Naive thymus-derived CD4-positive, alpha-beta T cell (primary cell): ENCODE measurements at regions not wholly inside any gene's neighbourhood (a gene's known extent, or its start where the extent isn't known, plus 50 kb on each side); places are given as distances from the start of the nearest gene placed in this dataset.

ENCODE experiments used
- ATAC-seq: fragments of 150-1000 bp; cut with Tn5 transposase; 2 replicates; pipeline ENCODE4 v1.10.0; 2021; ENCODE audit warnings: mild to moderate bottlenecking, moderate library complexity
- CTCF ChIA-PET: fragments of 350-600 bp; sonication (Branson Sonifier 250); formaldehyde crosslinking; loops from one replicate; lab custom pipeline; 2021; ENCODE audit warnings: antibody characterized with exemption; lab: Charles Lee
- POLR2A ChIA-PET: fragments of 350-600 bp; sonication (Branson Sonifier 250); formaldehyde crosslinking; loops from one replicate; lab custom pipeline; 2021; ENCODE audit warnings: antibody characterized with exemption, inconsistent platforms; lab: Charles Lee
- DNase-seq, 9 donors: peaks; one replicate each; pipeline versions ENCODE4 v3.0.0 to v3.0.0-alpha.2; 2020 to 2022; ENCODE audit warnings: mixed read lengths in 1 of 9
- H3K27ac ChIP-seq: one replicate; pipeline ENCODE4 v1.7.0; 2013; ENCODE audit warnings: mild to moderate bottlenecking, low read depth, low read length, moderate library complexity
- H3K27me3 ChIP-seq, 2 donors: one replicate each; pipeline ENCODE4 v1.7.0; 2013; ENCODE audit warnings: low read length in 2 of 2, mild to moderate bottlenecking in 2 of 2, moderate library complexity in 2 of 2; ENCODE audit not compliant: control insufficient read depth in 2 of 2, insufficient read depth in 2 of 2
- H3K36me3 ChIP-seq, 3 experiments: 1 replicate in 2 of 3; 2 replicates in 1 of 3; pipeline ENCODE4 v1.7.0; 2013; ENCODE audit warnings: low read length in 3 of 3, mild to moderate bottlenecking in 3 of 3, moderate library complexity in 1 of 3; ENCODE audit not compliant: insufficient read depth in 3 of 3, control insufficient read depth in 2 of 3
- H3K4me1 ChIP-seq, 2 donors: one replicate each; pipeline ENCODE4 v1.7.0; 2013; ENCODE audit warnings: low read length in 2 of 2, mild to moderate bottlenecking in 2 of 2, moderate library complexity in 1 of 2; ENCODE audit not compliant: control insufficient read depth in 2 of 2, insufficient read depth in 2 of 2
- H3K4me3 ChIP-seq: 2 replicates; pipeline ENCODE4 v1.7.0; 2013; ENCODE audit warnings: mild to moderate bottlenecking, low read length
- H3K9me3 ChIP-seq, 3 experiments: 1 replicate in 2 of 3; 2 replicates in 1 of 3; pipeline ENCODE4 v1.7.0; 2013; ENCODE audit warnings: low read length in 3 of 3; ENCODE audit not compliant: control insufficient read depth in 2 of 3
- H3K27ac Mint-ChIP-seq, 9 donors: one replicate each; pipeline ENCODE4 v1.8.0; 2020 to 2022; ENCODE audit warnings: mixed read lengths in 9 of 9, mild to moderate bottlenecking in 8 of 9, moderate library complexity in 5 of 9, inconsistent platforms in 2 of 9
- H3K27me3 Mint-ChIP-seq, 5 donors: one replicate each; pipeline ENCODE4 v1.8.0; 2021 to 2022; ENCODE audit warnings: mixed read lengths in 5 of 5, mild to moderate bottlenecking in 1 of 5
- H3K36me3 Mint-ChIP-seq, 5 donors: one replicate each; pipeline ENCODE4 v1.8.0; 2020 to 2022; ENCODE audit warnings: mixed read lengths in 5 of 5, mild to moderate bottlenecking in 3 of 5, inconsistent platforms in 1 of 5
- H3K4me1 Mint-ChIP-seq, 7 donors: one replicate each; pipeline ENCODE4 v1.8.0; 2020 to 2022; ENCODE audit warnings: mixed read lengths in 7 of 7, mild to moderate bottlenecking in 3 of 7, inconsistent platforms in 1 of 7
- H3K4me3 Mint-ChIP-seq, 10 donors: one replicate each; pipeline ENCODE4 v1.8.0; 2020 to 2022; ENCODE audit warnings: mild to moderate bottlenecking in 10 of 10, mixed read lengths in 10 of 10, moderate library complexity in 6 of 10, inconsistent platforms in 2 of 10
- H3K9me3 Mint-ChIP-seq, 11 donors: one replicate each; pipeline ENCODE4 v1.8.0; 2020 to 2022; ENCODE audit warnings: mixed read lengths in 11 of 11, mild to moderate bottlenecking in 4 of 11, inconsistent platforms in 1 of 11, moderate library complexity in 1 of 11
- intact Hi-C, 2 donors: fragments of 100-400 bp; cut with micrococcal nuclease; formaldehyde crosslinking; loops; one replicate each; pipeline ENCODE4 v1.15.1; 2023

GRCh38 chr13:26456650-26457049 is 100.8 kb upstream of the WASF3 start:
- H3K27me3 ChIP-seq = no peaks in the 10 kb centered on the region
- ChIA-PET CTCF (no interaction called here), POLR2A (no interaction called here)
- H3K4me1 ChIP-seq = no peaks in the 10 kb centered on the region
- no peak overlapping the region for H3K27ac ChIP-seq
- intact Hi-C loops = no loop called here
- DNase-seq = no peak
- H3K9me3 ChIP-seq = no peaks in the 10 kb centered on the region
- no peak overlapping the region for H3K4me3 ChIP-seq
- H3K36me3 ChIP-seq = no peaks in the 10 kb centered on the region
- no peaks in the 10 kb centered on the region for H3K4me1 Mint-ChIP-seq
- peaks cover 21 to 61% (median 29%) of the 10 kb centered on the region in 5 donors for H3K27me3 Mint-ChIP-seq
- no peak for ATAC-seq
- H3K4me3 Mint-ChIP-seq = no peak overlapping the region
- no peaks in the 10 kb centered on the region for H3K36me3 Mint-ChIP-seq
- peaks cover 0 to 10% (median 1%) of the 10 kb centered on the region in 11 donors for H3K9me3 Mint-ChIP-seq
- H3K27ac Mint-ChIP-seq = no peak overlapping the region

GRCh38 chr13:26457212-26457611 is 100.3 kb upstream of the WASF3 start:
- Histone ChIP-seq H3K36me3 (no peaks in the 10 kb centered on the region), H3K27me3 (no peaks in the 10 kb centered on the region), H3K4me1 (no peaks in the 10 kb centered on the region), H3K9me3 (no peaks in the 10 kb centered on the region), H3K4me3 (no peak overlapping the region), H3K27ac (no peak overlapping the region)
- CTCF ChIA-PET = no interaction called here
- intact Hi-C loops = no loop called here
- Mint-ChIP-seq H3K4me3 (no peak overlapping the region), H3K27ac (no peak overlapping the region), H3K9me3 (peaks cover 0 to 7% (median 0%) of the 10 kb centered on the region in 11 donors), H3K36me3 (no peaks in the 10 kb centered on the region), H3K27me3 (peaks cover 21 to 62% (median 29%) of the 10 kb centered on the region in 5 donors), H3K4me1 (no peaks in the 10 kb centered on the region)
- POLR2A ChIA-PET = no interaction called here
- ATAC-seq = no peak
- no peak for DNase-seq

- Mint-ChIP-seq H3K9me3 (peaks cover 0 to 3% (median 0%) of the 10 kb centered on the region in 11 donors), H3K36me3 (no peaks in the 10 kb centered on the region), H3K27me3 (peaks cover 14 to 52% (median 26%) of the 10 kb centered on the region in 5 donors), H3K27ac (no peak overlapping the region), H3K4me3 (no peak overlapping the region), H3K4me1 (no peaks in the 10 kb centered on the region)
- intact Hi-C loops = no loop called here
- H3K4me1 ChIP-seq = no peaks in the 10 kb centered on the region
- POLR2A ChIA-PET = no interaction called here
- no peak for ATAC-seq
- no peaks in the 10 kb centered on the region for H3K36me3 ChIP-seq
- H3K4me3 ChIP-seq = no peak overlapping the region
- no peaks in the 10 kb centered on the region for H3K27me3 ChIP-seq
- no peak for DNase-seq
- CTCF ChIA-PET = no interaction called here
- no peaks in the 10 kb centered on the region for H3K9me3 ChIP-seq
- H3K27ac ChIP-seq = no peak overlapping the region
These were observed 99.2 kb upstream of the WASF3 start for GRCh38 chr13:26458196-26458749.

GRCh38 chr13:26459276-26460131 is 98.0 kb upstream of the WASF3 start:
- Mint-ChIP-seq H3K9me3 (peaks cover 0 to 3% (median 0%) of the 10 kb centered on the region in 11 donors), H3K4me3 (no peak overlapping the region), H3K27ac (no peak overlapping the region), H3K27me3 (peaks cover 7 to 56% (median 30%) of the 10 kb centered on the region in 5 donors), H3K36me3 (no peaks in the 10 kb centered on the region), H3K4me1 (no peaks in the 10 kb centered on the region)
- Histone ChIP-seq H3K27ac (no peak overlapping the region), H3K36me3 (no peaks in the 10 kb centered on the region), H3K27me3 (no peaks in the 10 kb centered on the region), H3K4me3 (no peak overlapping the region), H3K9me3 (no peaks in the 10 kb centered on the region), H3K4me1 (no peaks in the 10 kb centered on the region)
- CTCF ChIA-PET = no interaction called here
- intact Hi-C loops = no loop called here
- DNase-seq = no peak
- ATAC-seq = no peak
- POLR2A ChIA-PET = no interaction called here

GRCh38 chr13:26460648-26461047 is 96.8 kb upstream of the WASF3 start:
- ChIA-PET POLR2A (no interaction called here), CTCF (interaction anchor here (0.6 kb wide), 1 partner anchor 37 kb away, joined by 4 read pairs; no protein-coding TSS in a partner anchor)
- H3K27ac Mint-ChIP-seq = no peak overlapping the region

GRCh38 chr13:26463296-26463695 is 94.2 kb upstream of the WASF3 start:
- H3K36me3 Mint-ChIP-seq = no peaks in the 10 kb centered on the region
- no peaks in the 10 kb centered on the region for H3K9me3 ChIP-seq
- DNase-seq = no peak
- no peak overlapping the region for H3K4me3 ChIP-seq
- no peak overlapping the region for H3K27ac Mint-ChIP-seq
- H3K27me3 Mint-ChIP-seq = peaks cover 0 to 46% (median 27%) of the 10 kb centered on the region in 5 donors
- ChIA-PET CTCF (no interaction called here), POLR2A (no interaction called here)
- H3K4me3 Mint-ChIP-seq = no peak overlapping the region
- ATAC-seq = no peak
- H3K27me3 ChIP-seq = no peaks in the 10 kb centered on the region
- H3K36me3 ChIP-seq = no peaks in the 10 kb centered on the region
- intact Hi-C loops = no loop called here
- H3K4me1 Mint-ChIP-seq = no peaks in the 10 kb centered on the region
- H3K9me3 Mint-ChIP-seq = no peaks in the 10 kb centered on the region
- H3K4me1 ChIP-seq = no peaks in the 10 kb centered on the region
- H3K27ac ChIP-seq = no peak overlapping the region

More at GRCh38 chr13:26460648-26461047, 96.8 kb upstream of the WASF3 start:
- H3K9me3 ChIP-seq = no peaks in the 10 kb centered on the region
- H3K4me3 ChIP-seq = no peak overlapping the region
- Mint-ChIP-seq H3K27me3 (peaks cover 7 to 66% (median 23%) of the 10 kb centered on the region in 5 donors), H3K9me3 (peaks cover 0 to 2% (median 0%) of the 10 kb centered on the region in 11 donors), H3K36me3 (no peaks in the 10 kb centered on the region), H3K4me3 (no peak overlapping the region), H3K4me1 (no peaks in the 10 kb centered on the region)
- no peaks in the 10 kb centered on the region for H3K36me3 ChIP-seq
- DNase-seq (no peak), ATAC-seq (no peak)
- H3K4me1 ChIP-seq = no peaks in the 10 kb centered on the region
- intact Hi-C loops = no loop called here
- H3K27ac ChIP-seq = no peak overlapping the region
- H3K27me3 ChIP-seq = no peaks in the 10 kb centered on the region
